K562 (cell line): ENCODE measurements at regions not wholly inside any gene's neighbourhood (a gene's known extent, or its start where the extent isn't known, plus 50 kb on each side); places are given as distances from the start of the nearest gene placed in this dataset.
A peak's percentile ranks its signal among the peaks of the same experiment; 100 is the strongest.

Source experiments
- EP300 ChIP-seq: IDR thresholded peaks from 2 replicates; pipeline ENCODE4 v1.6.1; 2012; ENCODE audit warnings: low read length, improper control_type of control experiment
- NR1H2 ChIP-seq: sonication (generic); formaldehyde crosslinking; IDR thresholded peaks from 2 replicates; pipeline ENCODE4 v1.4.0; 2020; ENCODE audit warnings: mild to moderate bottlenecking, missing genetic modification reagents
- PML ChIP-seq: IDR thresholded peaks from 2 replicates; pipeline ENCODE4 v1.6.1; 2012; ENCODE audit warnings: low read length, inconsistent platforms
- POLR2AphosphoS5 ChIP-seq: IDR thresholded peaks from 2 replicates; pipeline ENCODE4 v1.6.1; 2011; ENCODE audit warnings: mild to moderate bottlenecking, low read depth, low read length, moderate library complexity; ENCODE audit not compliant: control insufficient read depth, insufficient read depth
- RBFOX2 ChIP-seq: fragments of 200-400 bp; formaldehyde crosslinking; IDR thresholded peaks from 2 replicates; pipeline ENCODE4 v1.6.1; 2017; ENCODE audit warnings: low read depth, mild to moderate bottlenecking, low read length, moderate library complexity
- SMARCC2 ChIP-seq: fragments of 450-650 bp; IDR thresholded peaks from 2 replicates; pipeline ENCODE4 v1.6.1; 2017; ENCODE audit warnings: antibody characterized with exemption, moderate library complexity, mild to moderate bottlenecking, low read depth
- ZBTB1 ChIP-seq: sonication (generic); formaldehyde crosslinking; IDR thresholded peaks from 2 replicates; pipeline ENCODE4 v1.8.1; 2023; ENCODE audit warnings: missing genetic modification reagents, low read depth, mild to moderate bottlenecking, borderline replicate concordance
- ZNF311 ChIP-seq: fragments of 250-450 bp; sonication (Bioruptor Pico); IDR thresholded peaks from 2 replicates; pipeline ENCODE4 v1.4.0; 2020; ENCODE audit warnings: mild to moderate bottlenecking, moderate library complexity
- TF ChIP-seq, protein P1 (sequence below): fragments of 450-650 bp; IDR thresholded peaks from 2 replicates; pipeline ENCODE4 v1.6.1; 2016; ENCODE audit warnings: low read depth
- TF ChIP-seq, protein P2 (sequence below): fragments of 250-450 bp; sonication (Bioruptor Pico); IDR thresholded peaks from 2 replicates; pipeline ENCODE4 v1.4.0; 2020; ENCODE audit warnings: mild to moderate bottlenecking, moderate library complexity, borderline replicate concordance

- TF ChIP-seq, protein P1, sequence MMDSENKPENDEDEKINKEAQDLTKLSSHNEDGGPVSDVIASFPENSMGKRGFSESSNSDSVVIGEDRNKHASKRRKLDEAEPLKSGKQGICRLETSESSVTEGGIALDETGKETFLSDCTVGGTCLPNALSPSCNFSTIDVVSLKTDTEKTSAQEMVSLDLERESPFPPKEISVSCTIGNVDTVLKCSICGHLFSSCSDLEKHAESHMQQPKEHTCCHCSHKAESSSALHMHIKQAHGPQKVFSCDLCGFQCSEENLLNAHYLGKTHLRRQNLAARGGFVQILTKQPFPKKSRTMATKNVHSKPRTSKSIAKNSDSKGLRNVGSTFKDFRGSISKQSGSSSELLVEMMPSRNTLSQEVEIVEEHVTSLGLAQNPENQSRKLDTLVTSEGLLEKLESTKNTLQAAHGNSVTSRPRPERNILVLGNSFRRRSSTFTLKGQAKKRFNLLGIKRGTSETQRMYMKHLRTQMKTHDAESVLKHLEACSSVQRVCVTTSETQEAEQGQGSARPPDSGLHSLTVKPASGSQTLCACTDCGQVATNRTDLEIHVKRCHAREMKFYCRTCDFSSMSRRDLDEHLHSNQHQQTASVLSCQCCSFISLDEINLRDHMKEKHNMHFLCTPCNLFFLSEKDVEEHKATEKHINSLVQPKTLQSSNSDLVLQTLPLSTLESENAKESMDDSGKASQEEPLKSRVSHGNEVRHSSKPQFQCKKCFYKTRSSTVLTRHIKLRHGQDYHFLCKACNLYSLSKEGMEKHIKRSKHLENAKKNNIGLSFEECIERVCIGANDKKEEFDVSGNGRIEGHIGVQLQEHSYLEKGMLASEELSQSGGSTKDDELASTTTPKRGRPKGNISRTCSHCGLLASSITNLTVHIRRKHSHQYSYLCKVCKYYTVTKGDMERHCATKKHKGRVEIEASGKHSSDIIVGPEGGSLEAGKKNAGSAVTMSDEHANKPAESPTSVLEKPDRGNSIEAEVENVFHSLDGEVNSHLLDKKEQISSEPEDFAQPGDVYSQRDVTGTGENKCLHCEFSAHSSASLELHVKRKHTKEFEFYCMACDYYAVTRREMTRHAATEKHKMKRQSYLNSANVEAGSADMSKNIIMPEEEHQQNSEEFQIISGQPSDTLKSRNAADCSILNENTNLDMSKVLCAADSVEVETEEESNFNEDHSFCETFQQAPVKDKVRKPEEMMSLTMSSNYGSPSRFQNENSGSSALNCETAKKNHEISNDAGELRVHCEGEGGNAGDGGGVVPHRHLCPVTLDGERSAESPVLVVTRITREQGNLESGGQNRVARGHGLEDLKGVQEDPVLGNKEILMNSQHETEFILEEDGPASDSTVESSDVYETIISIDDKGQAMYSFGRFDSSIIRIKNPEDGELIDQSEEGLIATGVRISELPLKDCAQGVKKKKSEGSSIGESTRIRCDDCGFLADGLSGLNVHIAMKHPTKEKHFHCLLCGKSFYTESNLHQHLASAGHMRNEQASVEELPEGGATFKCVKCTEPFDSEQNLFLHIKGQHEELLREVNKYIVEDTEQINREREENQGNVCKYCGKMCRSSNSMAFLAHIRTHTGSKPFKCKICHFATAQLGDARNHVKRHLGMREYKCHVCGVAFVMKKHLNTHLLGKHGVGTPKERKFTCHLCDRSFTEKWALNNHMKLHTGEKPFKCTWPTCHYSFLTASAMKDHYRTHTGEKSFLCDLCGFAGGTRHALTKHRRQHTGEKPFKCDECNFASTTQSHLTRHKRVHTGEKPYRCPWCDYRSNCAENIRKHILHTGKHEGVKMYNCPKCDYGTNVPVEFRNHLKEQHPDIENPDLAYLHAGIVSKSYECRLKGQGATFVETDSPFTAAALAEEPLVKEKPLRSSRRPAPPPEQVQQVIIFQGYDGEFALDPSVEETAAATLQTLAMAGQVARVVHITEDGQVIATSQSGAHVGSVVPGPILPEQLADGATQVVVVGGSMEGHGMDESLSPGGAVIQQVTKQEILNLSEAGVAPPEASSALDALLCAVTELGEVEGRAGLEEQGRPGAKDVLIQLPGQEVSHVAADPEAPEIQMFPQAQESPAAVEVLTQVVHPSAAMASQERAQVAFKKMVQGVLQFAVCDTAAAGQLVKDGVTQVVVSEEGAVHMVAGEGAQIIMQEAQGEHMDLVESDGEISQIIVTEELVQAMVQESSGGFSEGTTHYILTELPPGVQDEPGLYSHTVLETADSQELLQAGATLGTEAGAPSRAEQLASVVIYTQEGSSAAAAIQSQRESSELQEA: no peak
- TF ChIP-seq EP300 (no peak), ZBTB1 (no peak), RBFOX2 (peak; percentile 36; the same call in 1 of the 2 replicates), SMARCC2 (no peak), POLR2AphosphoS5 (0 out of 2 replicates have a peak, but pooled peaks have one; percentile 26), ZNF311 (CRISPR knock-in tag) (no peak), NR1H2 (CRISPR knock-in tag) (no peak), PML (peak; percentile 79)
- TF ChIP-seq, protein P2, sequence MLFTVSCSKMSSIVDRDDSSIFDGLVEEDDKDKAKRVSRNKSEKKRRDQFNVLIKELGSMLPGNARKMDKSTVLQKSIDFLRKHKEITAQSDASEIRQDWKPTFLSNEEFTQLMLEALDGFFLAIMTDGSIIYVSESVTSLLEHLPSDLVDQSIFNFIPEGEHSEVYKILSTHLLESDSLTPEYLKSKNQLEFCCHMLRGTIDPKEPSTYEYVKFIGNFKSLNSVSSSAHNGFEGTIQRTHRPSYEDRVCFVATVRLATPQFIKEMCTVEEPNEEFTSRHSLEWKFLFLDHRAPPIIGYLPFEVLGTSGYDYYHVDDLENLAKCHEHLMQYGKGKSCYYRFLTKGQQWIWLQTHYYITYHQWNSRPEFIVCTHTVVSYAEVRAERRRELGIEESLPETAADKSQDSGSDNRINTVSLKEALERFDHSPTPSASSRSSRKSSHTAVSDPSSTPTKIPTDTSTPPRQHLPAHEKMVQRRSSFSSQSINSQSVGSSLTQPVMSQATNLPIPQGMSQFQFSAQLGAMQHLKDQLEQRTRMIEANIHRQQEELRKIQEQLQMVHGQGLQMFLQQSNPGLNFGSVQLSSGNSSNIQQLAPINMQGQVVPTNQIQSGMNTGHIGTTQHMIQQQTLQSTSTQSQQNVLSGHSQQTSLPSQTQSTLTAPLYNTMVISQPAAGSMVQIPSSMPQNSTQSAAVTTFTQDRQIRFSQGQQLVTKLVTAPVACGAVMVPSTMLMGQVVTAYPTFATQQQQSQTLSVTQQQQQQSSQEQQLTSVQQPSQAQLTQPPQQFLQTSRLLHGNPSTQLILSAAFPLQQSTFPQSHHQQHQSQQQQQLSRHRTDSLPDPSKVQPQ (CRISPR knock-in tag): no peak
- TF ChIP-seq, all 486 proteins: peak for 5
These were observed 145.2 kb downstream of the MTRR start (continued) for GRCh38 chr5:8013948-8014710.
